T-helper 22 cell (primary cell): ENCODE measurements at regions not wholly inside any gene's neighbourhood (a gene's known extent, or its start where the extent isn't known, plus 50 kb on each side); places are given as distances from the start of the nearest gene placed in this dataset.
"Not testable (repeated sequence)": the region's sequence is repeated elsewhere in the genome, so short reads cannot be mapped to it uniquely, and the experiment has no call there.

Experiments used
- DNase-seq: peaks from one replicate; pipeline ENCODE4 v3.0.0-alpha.2; 2020; ENCODE audit warnings: low read depth

- not testable (repeated sequence) for DNase-seq
Observed at GRCh38 chr17:15860774-15861173, 84.2 kb upstream of the ADORA2B start.

DNA sequence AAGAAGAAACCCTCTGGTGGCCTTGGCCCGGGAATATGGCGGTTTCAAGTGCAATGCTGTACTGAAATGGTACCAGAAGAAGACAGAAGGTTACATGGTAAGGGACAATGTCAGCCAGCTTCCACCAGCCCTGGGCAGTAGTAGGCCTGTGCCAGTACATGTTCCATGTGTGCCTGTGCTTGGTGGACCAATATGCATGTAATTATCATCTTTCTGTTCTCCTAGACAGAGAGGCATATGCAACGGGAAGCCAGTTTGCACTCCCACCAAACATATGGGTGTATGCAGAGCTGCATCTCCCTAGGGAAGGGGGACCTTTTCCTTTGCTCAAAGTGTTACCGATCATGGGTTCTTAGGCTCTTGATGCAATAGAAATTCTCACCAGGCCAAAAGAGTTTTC is 80.9 kb upstream of the ADORA2B start:
- not testable (repeated sequence) for DNase-seq

- DNase-seq, result not testable (repeated sequence)
Observed at GRCh38 chr17:15864472-15864871, 80.5 kb upstream of the ADORA2B start.

- DNase-seq, result not testable (repeated sequence)
Observed at GRCh38 chr17:15866015-15866414, 78.9 kb upstream of the ADORA2B start.

DNA sequence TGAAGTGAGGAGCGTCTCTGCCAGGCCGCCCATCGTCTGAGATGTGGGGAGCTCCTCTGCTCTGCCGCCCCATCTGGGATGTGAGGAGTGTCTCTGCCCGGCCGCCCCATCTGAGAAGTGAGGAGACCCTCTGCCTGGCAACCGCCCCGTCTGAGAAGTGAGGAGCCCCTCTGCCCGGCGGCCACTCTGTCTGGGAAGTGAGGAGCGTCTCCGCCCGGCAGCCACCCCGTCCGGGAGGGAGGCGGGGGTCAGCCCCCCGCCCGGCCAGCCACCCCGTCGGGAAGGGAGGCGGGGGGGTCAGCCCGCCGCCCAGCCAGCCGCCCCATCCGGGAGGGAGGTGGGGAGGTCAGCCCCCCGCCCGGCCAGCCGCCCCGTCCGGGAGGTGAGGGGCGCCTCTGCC is 77.6 kb upstream of the ADORA2B start:
- not testable (repeated sequence) for DNase-seq

DNA sequence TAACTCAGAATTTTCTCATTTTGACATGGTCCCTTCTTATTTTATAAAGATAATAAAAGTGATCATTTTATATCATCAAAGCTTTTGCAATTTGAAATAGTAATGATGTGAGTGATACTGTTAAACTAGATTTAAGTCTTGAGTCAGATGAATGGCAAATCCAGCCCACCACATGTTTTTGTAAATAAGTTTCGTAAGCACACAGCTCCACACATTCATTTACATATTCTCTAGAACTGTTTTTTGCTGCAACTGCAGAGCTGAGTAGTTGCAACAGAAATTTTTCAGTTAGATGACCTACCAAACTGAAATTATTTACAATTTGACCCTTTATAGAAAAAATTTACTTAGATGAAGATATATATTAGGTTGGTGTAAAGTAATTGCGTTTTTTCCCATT is 75.1 kb upstream of the ADORA2B start:
- DNase-seq, result not testable (repeated sequence)

GRCh38 chr17:15872677-15873076 is 72.3 kb upstream of the ADORA2B start:
- not testable (repeated sequence) for DNase-seq

DNA sequence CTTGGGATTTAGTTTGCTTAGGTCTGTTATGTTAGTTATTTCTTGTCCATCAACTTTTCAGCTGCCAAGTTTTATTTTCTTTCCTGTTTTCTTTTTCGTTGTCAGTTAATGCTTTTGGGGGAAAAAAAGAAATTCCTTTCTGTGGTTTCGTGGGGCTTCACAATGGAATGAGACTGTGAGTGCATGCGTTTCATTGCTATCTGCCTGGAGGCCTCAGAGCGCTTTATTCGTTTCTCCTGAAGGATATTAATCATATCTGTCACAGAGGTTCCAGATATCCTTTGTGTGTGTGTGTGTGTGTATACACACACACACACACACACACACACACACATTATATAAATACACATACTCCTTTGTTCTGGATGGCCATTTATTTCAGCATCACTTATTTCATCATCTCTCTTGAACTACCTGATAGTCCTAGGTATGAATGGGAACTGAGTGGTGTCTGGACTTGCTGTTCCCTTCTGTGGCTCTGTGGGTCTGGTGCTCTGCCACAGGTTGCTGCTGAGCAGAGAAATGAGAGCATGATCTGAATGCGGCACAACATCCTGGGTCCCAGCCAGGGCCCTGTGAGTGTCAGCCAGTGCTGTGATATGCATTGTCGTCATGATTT is 66.9 kb upstream of the ADORA2B start:
- not testable (repeated sequence) for DNase-seq

DNA sequence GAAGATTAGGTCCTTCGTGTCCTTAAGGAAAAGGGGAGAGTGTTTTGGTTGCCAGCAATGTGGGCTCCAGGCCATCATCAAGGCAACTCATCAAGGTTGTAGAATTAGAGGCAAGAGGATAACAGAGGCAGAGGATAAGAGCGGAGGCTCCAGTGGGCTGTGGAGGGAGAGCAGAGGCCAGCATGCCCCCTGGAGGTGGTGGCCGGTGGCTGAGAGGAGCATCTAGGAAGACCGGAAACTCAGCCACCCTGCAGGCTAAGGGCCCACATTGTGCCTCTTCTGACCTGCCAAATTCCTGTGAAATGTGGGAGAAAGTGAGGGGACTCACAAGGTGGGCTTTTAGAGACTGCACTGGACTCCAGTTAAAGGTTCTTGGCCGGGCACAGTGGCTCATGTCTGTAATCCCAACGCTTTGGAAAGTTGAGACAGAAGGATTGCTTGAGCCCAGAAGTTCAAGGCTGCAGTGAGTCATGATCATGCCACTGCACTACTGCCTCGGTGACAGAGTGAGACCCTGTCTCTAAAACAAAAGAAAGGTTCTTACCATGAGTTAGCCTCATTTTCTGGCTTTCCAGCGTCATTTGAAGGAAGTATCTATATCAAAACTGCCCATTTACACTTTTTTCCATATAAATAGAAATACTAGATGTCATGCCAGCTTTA is 62.7 kb upstream of the ADORA2B start:
- no peak for DNase-seq

GRCh38 chr17:15882777-15883176 is 62.2 kb upstream of the ADORA2B start:
- DNase-seq, result no peak

DNA sequence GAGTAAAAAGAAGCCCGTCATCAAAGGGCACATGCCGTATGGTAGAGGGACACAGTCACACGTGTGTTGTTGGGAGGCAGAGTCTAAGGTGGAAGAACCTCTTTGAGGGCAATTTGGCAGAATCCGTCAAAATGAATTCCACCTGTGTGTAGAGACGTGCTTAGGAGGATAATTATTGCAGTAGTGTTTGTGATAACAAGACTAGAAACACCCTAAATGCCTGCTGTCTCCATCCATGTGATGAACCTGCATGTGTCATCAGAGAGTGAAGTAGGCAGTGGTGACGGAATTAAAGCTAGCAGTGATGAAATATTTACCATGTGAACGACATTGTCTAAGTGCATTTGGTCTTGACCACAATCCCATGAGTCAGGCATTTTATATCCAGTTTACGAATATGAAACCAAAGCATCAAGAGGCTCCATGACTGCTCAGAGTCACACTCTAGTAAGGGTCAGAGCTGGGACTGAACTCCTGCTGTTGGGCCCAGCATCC is 61.3 kb upstream of the ADORA2B start:
- no peak for DNase-seq

GRCh38 chr17:15884731-15885130 is 60.2 kb upstream of the ADORA2B start:
- no peak for DNase-seq

GRCh38 chr17:15885770-15886169 is 59.2 kb upstream of the ADORA2B start:
- no peak for DNase-seq

- DNase-seq, result no peak
Observed at GRCh38 chr17:15886221-15886620, 58.7 kb upstream of the ADORA2B start.

GRCh38 chr17:15886804-15887203 is 58.1 kb upstream of the ADORA2B start:
- no peak for DNase-seq

DNA sequence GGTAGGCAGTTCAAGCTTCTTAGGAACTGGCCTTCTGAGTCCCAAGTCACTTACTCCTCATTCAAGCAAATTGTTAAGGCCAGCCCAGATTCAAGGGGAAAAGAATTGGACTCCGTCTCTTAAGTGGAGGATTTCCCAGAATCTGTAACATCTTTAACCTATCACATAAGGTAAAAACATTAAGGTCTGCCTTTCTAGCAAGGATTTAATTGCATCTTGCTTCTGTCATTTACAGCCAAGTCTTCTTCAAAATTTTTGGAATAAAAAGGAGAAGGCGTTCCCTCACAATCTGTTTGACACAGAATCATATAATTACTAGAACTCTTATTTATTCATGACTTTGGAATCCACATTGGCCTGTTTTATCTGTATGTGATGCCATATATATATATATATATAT is 56.5 kb upstream of the ADORA2B start:
- DNase-seq, result no peak

DNA sequence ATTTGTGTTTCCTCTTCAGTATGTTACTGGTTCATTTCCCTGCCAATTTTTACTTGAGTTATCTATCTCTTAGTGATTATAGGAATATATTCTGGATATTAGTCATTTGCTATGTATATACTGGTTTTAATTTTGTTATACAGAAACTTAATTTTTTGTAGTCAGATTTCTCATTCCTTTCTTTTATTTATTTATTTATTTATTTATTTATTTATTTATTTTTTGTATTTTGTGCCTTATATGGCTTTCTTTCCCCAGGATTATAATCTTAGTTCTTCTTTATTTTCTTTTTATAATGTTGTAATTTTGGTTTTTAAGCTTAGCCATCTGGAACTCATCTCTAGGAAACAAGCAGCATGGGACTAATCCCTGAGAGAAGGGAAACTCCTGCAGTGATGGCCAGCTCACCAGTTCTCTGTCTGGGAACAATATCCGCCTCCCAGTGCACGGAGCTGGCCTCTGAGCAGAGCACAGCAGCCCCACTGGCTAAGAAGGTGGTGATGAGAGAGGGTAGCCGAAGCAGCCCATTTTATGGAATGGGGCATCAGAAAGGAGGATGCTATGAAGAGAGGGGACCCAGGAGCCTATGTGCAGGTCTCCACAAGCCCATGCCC is 54.5 kb upstream of the ADORA2B start:
- DNase-seq, result no peak

DNA sequence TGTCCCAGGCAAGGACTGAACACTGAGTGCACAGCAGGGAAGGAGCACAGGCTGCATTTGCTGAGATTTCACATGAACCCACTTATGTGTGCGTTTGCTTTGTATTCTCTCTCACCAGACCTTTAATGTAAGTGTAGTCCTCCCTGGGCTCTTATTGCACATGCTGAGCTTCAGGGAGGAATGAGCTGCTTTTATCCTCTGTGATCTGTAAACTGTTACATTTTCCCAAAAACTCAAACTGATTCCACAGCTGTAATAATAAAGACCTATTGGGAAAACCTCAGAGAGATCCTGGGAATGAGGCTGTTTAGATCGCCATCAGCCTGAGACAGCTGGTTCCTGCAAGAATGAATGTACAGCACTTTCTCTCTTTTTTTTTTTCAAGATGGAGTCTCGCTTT is 53.6 kb upstream of the ADORA2B start:
- DNase-seq, result no peak

- DNase-seq, result no peak
Observed at GRCh38 chr17:15892244-15892643, 52.7 kb upstream of the ADORA2B start.

DNA sequence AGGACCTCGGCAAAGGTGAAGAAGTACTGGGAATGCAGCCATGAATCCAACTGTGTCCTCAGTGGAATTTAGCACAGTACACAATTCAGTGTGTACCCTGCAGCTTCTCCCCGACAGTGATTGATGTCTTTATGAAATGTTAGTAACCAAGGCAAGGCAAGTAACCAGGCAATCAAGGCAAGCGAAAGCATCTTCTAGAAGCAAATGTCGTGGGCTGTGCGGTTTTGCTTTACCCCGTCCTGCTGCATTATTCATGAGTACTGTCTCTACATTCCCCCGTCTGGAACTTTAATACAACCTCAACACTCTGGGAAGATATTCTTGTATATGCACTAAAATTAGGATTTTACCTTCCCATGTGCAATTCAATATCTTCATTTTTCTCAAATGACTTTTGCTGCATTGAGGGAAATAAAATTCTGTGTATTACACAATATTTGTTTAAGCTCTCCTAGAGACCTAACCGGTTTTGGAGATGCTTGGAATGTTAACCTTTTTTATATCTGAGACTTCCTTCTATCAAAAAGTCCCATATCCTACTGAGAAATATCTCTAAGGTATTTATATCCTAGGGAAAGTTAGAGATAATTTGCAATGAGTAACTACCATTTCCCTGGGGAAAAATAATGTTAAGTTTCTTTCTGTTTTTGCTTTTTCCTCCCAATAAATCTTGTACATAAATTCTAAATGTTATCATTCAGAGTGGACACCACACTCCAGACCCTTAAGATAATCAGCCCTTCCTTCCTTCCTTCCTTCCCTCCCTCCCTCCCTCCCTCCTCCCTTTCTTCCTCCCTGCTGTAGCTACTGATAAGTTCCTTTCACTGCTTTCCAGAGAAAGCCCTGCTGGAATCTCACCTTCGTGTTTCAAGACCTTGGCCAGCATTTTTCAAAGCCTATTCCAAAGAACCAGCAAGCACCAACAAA is 51.9 kb upstream of the ADORA2B start:
- DNase-seq, result no peak

GRCh38 chr17:15893658-15894024 is 51.3 kb upstream of the ADORA2B start:
- no peak for DNase-seq

GRCh38 chr17:15894258-15894657 is 50.7 kb upstream of the ADORA2B start:
- no peak for DNase-seq
